Choroid plexus epithelial cell (primary cell): ENCODE measurements at regions not wholly inside any gene's neighbourhood (a gene's known extent, or its start where the extent isn't known, plus 50 kb on each side); places are given as distances from the start of the nearest gene placed in this dataset.

Experiments used
- DNase-seq: peaks from one replicate; pipeline ENCODE4 v3.0.0-alpha.2; 2010; ENCODE audit warnings: low read depth
- H3K4me3 ChIP-seq: 2 replicates; pipeline ENCODE4 v1.5.1; 2011; ENCODE audit warnings: low read depth, mild to moderate bottlenecking, control low read depth, low read length, moderate library complexity
- TF ChIP-seq, protein P1 (sequence below): conservative IDR thresholded peaks from 2 replicates; pipeline ENCODE4 v1.5.1; 2011; ENCODE audit warnings: low read depth, mild to moderate bottlenecking, control low read depth, inconsistent platforms, low read length, moderate library complexity

DNA sequence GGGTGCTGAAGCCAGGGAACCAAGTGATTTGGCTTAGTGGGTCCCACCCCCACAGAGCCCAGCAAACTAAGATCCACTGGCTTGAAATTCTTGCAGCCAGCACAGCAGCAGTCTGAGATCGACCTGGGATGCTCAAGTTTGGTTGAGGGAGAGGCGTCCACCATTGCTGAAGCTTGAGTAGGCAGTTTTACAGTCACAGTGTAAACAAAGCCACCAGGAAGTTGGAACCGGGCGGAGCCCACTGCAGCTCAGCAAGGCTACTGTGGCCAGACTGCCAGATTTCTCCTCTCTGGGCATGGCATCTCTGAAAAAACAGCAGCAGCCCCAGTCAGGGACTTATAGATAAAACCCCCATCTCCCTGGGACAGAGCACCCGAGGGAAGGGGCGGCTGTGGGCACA is 424.1 kb upstream of the TENM4 start:
- TF ChIP-seq, protein P1, sequence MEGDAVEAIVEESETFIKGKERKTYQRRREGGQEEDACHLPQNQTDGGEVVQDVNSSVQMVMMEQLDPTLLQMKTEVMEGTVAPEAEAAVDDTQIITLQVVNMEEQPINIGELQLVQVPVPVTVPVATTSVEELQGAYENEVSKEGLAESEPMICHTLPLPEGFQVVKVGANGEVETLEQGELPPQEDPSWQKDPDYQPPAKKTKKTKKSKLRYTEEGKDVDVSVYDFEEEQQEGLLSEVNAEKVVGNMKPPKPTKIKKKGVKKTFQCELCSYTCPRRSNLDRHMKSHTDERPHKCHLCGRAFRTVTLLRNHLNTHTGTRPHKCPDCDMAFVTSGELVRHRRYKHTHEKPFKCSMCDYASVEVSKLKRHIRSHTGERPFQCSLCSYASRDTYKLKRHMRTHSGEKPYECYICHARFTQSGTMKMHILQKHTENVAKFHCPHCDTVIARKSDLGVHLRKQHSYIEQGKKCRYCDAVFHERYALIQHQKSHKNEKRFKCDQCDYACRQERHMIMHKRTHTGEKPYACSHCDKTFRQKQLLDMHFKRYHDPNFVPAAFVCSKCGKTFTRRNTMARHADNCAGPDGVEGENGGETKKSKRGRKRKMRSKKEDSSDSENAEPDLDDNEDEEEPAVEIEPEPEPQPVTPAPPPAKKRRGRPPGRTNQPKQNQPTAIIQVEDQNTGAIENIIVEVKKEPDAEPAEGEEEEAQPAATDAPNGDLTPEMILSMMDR = no peak
- DNase-seq = no peak
- no peak overlapping the region for H3K4me3 ChIP-seq

DNA sequence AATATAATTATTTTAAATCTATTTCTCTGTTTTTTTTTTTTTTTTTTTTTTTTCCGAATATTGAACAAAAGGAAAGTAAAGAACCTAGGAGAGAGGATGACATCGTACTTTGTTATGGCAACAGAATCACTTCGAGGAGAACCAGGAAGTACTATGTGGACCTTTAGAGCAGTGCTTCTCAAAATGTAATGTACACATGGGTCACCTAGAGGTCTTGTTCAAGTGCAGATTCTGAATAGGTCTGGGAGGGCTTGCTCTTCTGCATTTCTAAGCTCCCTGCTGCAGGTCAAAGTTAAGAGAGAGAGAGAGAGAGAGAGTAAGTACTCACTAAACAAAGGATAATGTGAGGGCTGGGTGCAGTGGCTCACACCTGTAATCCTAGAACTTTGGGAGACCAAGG is 419.5 kb upstream of the TENM4 start:
- H3K4me3 ChIP-seq = no peak overlapping the region
- DNase-seq = no peak
- TF ChIP-seq, protein P1 = no peak

DNA sequence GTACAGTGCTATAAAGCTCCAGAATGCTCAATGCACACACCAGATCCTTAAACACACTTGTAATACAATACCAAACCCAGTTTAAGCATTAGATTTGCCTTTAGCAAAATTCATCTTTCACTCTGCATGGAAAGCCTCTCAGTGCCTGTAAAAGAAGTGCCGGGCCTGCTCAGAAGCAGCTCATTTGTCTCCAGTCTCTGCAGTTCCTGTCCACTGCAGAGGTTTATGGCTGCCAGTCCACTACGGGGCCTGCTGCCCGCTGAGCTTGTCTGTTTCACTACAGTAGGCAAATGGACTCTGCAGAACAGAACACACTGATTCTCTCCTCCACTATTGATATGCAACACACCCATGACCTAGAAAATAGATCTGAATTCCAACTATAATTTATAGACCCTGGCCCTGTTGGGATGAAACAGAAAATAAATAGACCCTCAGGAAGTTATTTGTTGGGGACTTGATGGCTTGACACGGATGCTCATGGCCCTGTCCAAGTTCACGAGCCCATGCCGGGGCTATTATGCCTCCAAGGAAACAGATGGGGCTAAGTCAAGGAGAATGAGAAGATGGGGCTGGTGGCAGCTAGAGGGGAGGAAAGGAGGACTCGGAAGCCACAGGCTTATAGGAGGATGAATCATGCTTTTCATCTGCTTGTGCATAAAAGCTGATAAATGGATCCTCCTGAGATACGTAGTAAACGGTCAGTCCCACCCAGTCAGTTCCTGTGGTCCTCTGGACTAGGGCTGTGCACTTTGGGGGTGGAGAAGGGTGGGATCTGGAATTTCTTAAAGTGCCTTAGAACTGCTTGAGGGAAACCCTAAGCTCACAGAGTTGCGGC is 416.8 kb upstream of the TENM4 start:
- TF ChIP-seq, protein P1 = no peak
- no peak overlapping the region for H3K4me3 ChIP-seq
- DNase-seq = no peak

DNA sequence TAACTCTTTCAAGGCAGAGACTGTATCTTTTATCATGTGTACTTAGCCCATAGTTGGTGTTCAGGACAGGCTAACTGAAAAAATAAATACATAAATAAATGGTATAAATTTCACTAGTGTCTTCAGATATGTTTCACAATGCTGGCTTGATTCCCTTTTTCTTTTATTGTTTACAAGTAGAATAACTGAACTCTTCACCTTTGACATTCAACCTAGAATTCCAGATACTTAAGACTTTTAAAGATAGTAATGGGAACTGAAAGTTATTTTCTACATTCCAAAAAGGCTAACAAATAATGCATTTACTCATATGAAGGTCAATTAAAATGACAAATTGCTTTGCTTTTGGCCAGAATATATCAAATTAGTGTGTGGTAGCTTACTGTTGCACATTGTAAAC is 411.3 kb upstream of the TENM4 start:
- TF ChIP-seq, protein P1 = no peak
- DNase-seq = no peak
- no peak overlapping the region for H3K4me3 ChIP-seq

DNA sequence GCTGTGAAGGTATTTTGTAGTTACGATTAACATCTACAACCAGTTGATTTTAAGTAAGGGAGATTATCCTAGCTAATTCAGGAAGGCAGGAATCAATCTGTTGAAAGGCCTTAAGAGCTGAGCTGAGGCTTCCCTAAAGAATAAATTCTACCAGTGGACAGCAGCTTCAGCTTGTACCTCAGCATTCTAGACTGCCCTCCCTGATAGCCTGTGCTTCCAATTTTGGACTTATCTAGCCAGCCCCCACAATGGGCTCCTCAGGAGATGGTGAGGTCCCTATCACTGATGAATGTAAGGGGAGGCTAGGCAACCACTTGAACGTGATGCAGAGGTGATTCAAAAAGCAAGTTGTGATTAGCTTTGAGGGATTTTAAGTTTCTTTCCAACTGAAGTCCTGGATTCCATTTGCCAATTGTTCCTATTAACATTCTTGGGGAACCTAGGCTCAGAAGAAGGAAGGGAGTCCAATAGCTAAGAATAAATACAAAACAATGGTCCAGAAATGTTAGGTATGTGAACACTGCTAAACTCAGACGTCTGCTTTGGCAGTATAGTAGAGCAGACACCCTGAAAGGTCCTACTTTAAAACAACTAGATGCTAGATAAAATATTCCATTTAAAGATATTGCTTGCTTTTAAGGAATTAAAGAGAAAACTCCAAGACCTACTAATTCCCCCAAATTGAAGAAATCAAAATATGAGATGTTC is 404.3 kb upstream of the TENM4 start:
- TF ChIP-seq, protein P1 = no peak
- no peak for DNase-seq
- no peak overlapping the region for H3K4me3 ChIP-seq

DNA sequence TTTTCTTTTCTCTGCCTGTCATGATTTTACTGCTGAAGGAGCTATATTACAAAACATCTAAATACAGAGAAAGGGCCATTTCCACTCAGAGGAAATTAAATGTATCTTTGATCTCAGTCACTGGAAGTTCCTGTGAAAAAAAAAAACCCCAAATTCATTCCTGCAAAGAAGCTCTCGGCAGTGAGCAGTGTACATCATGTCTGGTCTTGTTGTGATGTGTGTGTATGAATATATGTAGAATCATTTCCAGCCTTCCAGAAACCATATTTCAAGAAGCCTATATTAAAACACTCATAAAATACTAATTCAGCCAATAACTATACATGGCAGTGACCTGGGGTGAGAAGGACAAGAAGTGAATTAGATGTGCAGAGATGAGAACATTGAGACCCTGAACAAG is 393.2 kb upstream of the TENM4 start:
- no peak overlapping the region for H3K4me3 ChIP-seq
- TF ChIP-seq, protein P1 = no peak
- DNase-seq = no peak
